HG03558 (cell line): ENCODE measurements at regions not wholly inside any gene's neighbourhood (a gene's known extent, or its start where the extent isn't known, plus 50 kb on each side); places are given as distances from the start of the nearest gene placed in this dataset.
"Not testable (repeated sequence)": the region's sequence is repeated elsewhere in the genome, so short reads cannot be mapped to it uniquely, and the experiment has no call there.

ENCODE experiments used
- ATAC-seq: cut with Tn5 transposase; IDR thresholded peaks from one replicate; pipeline ENCODE4 v1.9.1; 2021; ENCODE audit warnings: moderate number of reproducible peaks; ENCODE audit not compliant: unreplicated experiment; ENCODE audit errors: extremely low read depth

GRCh38 chr2:62413116-62413663, 92.8 kb downstream of the TMEM17 start:
- no peak for ATAC-seq

DNA sequence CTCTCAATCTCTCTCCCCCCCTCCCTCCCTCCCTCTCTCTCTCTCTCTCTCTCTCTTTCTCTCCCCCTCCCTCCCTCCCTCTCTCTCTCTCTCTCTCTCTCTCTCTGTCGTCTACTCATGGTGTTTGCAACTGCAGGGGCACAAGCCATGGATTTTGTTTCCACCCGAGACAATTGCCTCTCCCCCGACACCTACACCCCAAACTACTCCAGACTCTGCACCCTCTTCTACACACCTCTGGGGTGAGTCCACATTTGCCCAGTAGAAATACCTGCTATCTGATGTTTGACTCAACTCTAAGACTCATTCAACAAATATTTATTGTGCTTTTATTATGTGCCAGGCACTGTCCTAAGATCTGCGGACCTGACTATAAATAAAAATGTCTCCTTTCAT, 93.7 kb downstream of the TMEM17 start:
- ATAC-seq, result no peak

- ATAC-seq, result no peak
Measured at GRCh38 chr2:62410926-62411456, 95.0 kb downstream of the TMEM17 start.

DNA sequence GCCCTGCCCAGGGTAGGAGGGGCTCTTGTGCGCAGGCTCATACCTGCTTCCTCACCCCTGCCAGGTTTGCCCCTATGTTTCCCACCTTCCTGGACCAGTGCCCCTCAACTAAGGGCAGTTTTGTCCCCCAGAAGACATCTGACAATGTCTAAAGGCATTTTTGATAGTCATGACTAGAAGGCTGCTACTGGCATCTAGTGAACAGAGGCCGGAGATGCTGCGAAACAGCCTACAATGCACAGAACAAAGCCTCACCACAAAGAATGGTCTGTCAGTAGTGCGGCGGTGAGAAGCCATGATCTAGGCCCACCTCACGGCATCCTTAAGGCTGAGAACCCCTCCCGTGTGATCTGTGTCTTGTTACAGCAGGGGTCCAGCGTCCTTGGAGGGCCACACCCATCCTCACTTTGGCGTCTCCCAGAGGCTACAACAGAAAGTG, 96.0 kb downstream of the TMEM17 start:
- no peak for ATAC-seq

- no peak for ATAC-seq
Measured at GRCh38 chr2:62409442-62409841, 96.6 kb downstream of the TMEM17 start.

GRCh38 chr2:62408241-62408677, 97.7 kb downstream of the TMEM17 start:
- no peak for ATAC-seq

- no peak for ATAC-seq
Measured at GRCh38 chr2:62407838-62408237, 98.2 kb downstream of the TMEM17 start.

DNA sequence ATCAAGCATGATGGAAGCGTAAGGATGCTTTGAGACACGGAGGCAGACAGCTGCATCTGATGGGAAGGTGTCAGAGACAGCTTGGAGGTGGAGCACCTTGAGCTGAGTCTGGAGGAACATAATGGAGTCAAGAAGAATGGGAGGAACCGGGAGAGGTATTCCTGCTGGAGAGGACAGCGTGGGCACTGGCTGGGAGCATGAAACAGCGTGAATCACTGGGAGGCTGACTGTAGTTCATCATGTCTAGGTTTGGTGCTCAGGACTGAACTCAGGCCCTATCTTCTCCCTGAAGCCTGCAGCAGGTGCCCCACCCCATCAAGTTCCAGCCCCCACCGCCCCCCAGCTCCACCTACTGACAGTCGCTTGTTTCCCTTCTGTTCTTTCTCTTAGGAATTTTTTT, 98.6 kb downstream of the TMEM17 start:
- ATAC-seq, result no peak

- peak; percentile 54 for ATAC-seq
Measured at GRCh38 chr2:62406573-62407043, 99.4 kb downstream of the TMEM17 start.

- ATAC-seq, result no peak
Measured at GRCh38 chr2:62404913-62405312, 101.1 kb downstream of the TMEM17 start.

DNA sequence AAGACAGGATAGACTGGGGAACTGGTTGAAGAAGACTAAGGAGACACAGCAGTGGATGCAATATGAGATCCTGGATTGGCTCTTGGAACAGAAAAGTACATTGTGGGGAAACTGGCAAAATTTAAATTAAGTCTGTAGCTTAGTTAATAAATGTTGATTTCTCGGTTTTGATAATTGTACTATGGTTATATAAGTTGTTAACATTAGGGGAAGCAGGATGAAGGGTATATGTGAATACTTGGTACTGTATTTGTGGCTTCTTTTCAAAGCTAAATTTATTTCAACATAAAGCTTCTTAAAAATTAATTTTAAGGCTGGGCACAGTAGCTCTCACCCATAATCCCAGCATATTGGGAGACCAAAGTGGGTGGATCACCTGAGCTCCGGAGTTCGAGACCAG, 103.8 kb downstream of the TMEM17 start:
- no peak for ATAC-seq

DNA sequence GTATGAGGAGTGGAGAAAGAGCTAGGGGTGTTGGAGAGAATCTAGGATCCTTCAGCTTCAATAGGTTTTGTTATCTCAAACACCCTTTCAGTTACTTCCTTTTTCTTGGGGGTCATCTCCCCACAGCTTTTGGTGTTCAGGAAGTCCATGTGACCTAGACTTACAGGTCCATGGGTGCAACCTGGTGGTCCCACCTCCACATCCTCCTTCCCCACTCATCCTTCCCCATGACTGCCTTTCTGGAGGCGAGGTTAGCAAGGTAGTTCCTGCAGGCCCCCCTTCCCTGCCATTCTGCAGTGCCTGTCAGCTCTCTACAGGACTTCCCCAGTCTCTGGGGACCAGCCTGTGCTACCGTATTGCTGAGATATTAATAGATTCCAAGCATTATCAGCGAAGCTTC, 107.6 kb downstream of the TMEM17 start:
- no peak for ATAC-seq

GRCh38 chr2:62396880-62397279, 109.1 kb downstream of the TMEM17 start:
- no peak for ATAC-seq

- ATAC-seq, result no peak
Measured at GRCh38 chr2:62393293-62393692, 112.7 kb downstream of the TMEM17 start.

- no peak for ATAC-seq
Measured at GRCh38 chr2:62391696-62392095, 114.3 kb downstream of the TMEM17 start.

GRCh38 chr2:62386378-62386777, 119.6 kb downstream of the TMEM17 start:
- not testable (repeated sequence) for ATAC-seq

- no peak for ATAC-seq
Measured at GRCh38 chr2:62383846-62384245, 122.1 kb downstream of the TMEM17 start.

- ATAC-seq, result no peak
Measured at GRCh38 chr2:62382757-62383156, 123.2 kb downstream of the TMEM17 start.

- ATAC-seq, result no peak
Measured at GRCh38 chr2:62382122-62382521, 123.9 kb downstream of the TMEM17 start.

- ATAC-seq, result no peak
Measured at GRCh38 chr2:62381656-62382055, 124.3 kb downstream of the TMEM17 start.

DNA sequence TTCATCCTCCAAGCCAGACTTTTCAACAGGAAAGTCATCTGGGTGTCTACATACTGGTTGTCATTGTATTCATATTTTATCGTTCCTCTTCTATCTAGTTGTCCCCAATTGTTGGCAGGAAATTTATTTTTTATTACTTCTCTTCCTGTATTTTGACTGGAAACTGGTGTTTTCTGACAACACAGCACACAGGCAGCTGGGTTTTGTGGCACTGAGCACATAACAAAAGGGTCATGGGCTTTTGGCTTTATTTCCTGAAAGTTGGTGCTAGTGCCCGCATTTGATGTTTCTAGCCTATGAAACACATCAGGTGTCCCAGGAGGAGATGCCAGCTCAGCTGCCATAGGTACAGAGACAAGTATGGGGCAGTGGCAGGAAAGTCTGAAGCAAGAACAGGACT, 126.4 kb downstream of the TMEM17 start:
- ATAC-seq, result no peak

DNA sequence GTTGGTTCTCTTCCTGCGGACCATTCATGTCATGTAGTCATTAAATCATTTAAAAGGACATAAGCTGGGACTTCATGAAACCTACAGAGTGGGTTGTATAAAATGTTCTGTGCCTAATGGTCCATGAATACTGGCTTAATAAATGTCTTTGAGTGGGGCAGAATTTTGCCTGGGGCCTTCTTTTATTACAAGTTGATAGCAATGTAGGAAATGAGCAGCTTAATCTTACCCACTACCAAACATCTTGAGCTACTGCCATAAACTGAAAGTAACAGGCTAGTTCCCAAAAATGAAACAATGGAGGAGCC, 130.9 kb downstream of the TMEM17 start:
- no peak for ATAC-seq
